NCI-H748 treated with DMSO at 0.1 percent for 48 hours (cell line): ENCODE measurements at regions not wholly inside any gene's neighbourhood (a gene's known extent, or its start where the extent isn't known, plus 50 kb on each side); places are given as distances from the start of the nearest gene placed in this dataset.

Experiments used
- DNase-seq: peaks from one replicate; lab custom pipeline; 2025; lab: John Stamatoyannopoulos, UW

DNA sequence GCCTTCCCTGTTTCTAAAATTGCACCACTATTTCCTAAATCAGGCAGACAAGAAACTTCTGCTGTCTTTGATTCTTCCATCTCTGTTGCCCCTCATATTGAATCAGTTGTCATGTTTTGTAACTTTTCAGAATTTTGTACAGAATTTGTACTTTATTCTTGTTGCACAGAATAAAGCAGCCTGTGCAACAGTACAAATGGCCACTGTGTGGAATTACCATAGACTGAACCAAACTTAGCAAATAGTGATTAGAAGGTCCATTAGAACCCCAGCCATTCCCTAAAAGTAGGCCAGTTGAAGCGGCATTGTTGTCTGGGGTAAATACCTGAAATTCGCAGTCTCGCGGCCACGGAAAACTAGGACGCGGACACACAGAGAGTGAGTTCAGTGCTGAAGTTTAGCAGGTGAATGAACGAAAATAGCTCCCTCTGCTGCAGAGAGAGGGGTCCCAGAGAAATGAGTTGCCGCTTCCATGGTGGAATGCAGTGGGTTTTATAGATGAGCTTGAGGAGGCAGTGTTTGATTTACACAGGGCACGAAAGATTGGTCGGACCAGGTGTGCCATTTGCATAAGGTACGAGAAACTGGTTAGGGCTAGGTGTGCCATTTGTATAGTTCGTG is 71.8 kb downstream of the C4orf33 start:
- DNase-seq, result no peak

GRCh38 chr4:129172181-129172580 is 76.2 kb downstream of the C4orf33 start:
- no peak for DNase-seq

DNA sequence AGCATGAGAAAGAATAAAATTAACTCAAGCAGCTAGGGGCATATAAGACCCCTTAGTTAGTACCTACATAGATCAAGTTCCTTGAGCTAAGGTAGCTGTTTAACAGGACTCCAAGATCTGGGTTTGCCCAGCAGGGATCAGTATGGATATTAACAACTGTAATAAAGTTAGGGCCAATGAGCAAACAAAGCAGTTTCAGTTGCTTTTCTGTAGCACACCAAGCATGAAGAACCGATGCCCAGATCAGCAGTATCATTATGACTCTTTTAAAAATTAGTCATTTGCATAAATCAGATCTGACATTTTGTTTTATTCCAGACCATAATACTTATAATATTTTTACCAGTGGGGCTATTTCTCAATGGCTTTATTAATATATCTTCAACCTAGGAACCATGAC is 80.9 kb downstream of the C4orf33 start:
- DNase-seq, result no peak

DNA sequence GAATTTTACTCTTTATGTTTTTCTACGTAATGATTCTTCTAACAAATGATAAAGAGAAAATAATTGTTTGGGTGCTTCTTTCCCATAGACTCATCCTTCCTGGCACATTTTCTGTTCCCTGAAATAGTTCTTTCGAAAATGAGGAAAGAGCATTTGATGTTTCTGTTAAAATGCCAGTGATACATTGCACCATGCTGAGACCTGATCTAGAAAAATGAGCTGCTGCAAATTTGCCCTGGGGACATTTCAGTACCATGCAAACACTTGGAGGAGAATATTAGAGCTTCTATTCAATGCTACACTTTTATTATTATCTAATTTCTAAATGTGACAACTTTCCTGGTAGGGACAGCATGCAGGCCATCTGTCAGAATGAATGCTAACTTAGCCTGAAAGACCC is 83.3 kb downstream of the C4orf33 start:
- DNase-seq, result no peak

DNA sequence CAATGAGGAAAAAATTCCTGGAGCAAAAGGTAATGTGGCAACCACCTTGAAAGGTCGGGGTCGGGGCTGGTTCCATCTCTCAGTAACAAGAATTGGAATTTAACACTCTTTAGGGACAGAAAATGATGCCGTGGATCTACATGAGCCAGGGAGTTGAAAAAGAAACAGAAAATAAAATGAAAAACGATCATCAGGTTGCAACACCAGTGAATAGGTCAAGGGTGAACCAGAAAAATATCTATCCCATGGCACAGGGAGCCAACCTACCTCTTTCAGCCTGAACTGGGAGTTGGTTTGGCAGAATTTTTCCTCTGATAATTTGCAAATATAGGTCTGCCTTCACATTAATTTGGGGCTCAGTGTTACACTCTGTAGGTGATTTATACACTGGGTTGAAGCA is 93.7 kb downstream of the C4orf33 start:
- no peak for DNase-seq

DNA sequence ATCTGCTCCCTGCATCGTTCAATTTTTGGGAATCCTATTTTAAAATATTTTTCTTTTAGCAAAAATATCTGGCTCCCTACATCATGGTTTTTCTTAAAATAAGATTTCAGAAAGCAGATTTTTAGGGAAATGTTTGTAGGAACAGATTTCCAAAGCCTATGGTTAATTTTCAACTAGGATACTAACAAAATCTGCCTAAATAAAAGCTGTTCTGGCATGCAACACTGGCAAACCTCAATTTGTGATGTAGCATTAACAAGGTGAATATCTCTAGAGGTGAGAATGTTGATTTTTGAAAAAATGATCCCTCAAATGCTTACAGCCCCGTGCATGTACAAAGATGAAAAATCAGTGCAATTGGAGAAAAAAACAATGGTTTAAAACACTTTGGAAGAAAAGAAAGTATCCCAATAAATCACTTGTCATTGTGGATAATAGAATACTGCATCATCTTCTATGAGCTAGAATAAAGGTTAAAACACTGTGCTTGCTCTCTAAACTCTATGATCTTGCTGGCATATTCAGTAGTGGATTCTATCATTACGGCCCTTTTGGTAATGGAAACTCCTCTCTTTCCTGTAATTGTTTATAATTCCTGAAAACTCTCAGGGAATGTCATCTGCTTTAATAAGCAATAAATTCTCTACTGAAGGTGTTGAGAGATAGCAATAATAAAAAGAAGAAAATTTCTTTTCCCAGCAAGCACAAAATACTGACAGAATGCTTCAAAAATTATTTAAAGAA is 97.6 kb downstream of the C4orf33 start:
- DNase-seq, result no peak

GRCh38 chr4:129208481-129208880 is 112.5 kb downstream of the C4orf33 start:
- DNase-seq, result no peak

DNA sequence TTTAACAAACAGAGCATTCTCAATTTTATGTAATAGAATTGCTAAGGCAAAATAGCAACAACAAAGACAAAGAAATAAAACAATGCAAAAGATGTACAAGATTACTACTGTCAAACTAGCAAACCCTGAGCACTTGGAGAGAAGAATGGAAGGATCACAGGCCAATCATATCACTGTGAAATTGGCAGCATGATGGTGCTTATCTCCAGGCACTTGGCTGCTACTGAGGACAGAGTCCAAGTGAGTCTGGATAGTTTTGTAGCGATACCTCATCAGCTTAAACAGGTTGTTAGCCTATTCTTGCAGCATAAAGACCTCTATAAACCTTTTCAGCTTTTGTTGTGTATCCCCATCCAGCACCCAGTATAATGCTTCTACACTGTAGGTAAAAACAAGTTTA is 117.7 kb downstream of the C4orf33 start:
- DNase-seq, result no peak

DNA sequence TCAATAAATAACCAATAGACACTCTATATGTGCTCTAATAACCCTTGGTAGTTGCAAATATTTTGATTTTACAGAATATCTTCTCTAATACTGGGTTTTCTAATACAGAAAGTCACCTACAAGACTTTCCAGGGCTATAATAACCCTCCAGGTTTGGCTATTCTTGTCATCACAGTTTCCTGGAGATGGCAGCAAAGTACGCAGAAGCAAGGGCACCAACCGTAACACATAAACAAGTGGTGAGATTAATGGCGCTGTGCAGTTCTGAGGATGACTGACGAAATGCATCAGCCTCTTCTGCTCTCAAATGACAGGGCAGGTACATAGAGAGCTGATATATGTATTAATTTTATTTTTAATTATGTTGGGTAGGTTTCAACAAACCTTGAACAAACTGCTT is 122.4 kb downstream of the C4orf33 start:
- peak; percentile 33 for DNase-seq

DNA sequence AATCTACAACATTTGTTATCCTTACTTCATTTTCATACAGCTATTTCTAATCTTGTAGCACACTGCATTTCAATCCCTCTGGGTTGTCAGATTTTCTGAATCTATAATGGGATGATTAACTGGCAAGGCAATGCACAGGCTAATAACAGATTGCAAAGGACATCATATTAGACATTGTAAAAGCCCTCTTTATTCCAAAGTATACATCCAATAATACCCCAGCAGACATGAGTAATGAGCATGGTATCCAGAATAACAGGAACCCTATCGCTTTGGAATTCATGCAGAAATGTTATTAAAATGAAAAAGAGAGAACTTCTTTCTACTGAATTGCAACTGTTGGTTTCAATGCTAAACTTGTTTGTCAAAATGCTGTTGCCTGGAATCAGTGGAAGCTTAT is 122.9 kb downstream of the C4orf33 start:
- DNase-seq, result no peak

DNA sequence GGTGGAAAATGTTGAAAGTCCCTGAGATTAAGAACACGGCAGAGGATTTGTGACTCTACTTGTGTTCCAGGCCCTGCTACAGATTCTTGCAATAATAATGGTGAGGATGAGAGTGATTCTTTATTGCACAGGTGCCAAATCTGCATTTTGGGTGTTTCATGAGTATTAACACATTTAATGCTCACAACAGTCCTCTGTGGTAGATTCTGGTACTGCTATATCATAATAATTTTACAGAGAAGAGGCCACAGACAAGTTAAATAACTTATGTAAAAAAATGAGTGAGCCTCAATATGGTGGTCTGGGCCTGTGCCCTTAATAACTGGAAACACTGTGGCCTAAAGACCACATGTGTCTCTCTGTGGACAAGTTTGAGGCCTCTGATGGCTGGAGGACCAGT is 124.3 kb downstream of the C4orf33 start:
- no peak for DNase-seq

DNA sequence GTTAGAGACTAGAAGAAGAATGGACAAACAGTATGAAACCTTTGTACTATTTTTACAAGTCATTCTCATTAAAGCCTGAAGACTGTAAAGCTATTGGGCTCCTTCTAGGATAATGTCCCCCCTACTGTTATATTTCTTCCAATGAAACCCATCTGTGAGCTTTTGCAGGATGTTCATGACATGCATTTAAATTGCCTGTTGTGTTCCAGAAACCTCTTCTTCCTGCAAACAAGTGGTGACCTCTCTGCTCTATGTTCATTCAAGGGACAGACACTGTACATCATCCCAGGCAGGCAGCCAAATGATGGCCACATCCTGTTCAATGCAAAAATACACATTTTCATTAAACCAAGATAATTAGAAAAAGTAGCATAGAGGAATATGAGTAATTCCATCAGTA is 128.0 kb downstream of the C4orf33 start:
- DNase-seq, result peak; percentile 69

DNA sequence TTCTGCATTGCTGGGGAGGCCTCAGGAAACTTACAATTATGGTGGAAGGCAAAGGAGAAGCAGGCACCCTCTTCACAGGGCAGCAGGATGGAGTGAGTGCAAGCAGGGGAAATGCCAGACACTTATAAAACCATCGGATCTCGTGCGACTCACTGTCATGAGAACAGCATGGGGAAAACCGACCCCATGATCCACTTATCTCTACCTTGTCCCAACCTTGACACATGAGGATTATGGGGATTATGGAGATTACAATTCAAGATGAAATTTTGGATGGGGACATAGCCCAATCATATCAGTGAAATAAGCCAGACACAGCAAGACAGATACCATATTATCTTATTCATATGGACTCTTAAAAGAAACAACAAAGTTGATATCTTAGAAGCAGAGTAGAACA is 134.9 kb downstream of the C4orf33 start:
- DNase-seq, result no peak

DNA sequence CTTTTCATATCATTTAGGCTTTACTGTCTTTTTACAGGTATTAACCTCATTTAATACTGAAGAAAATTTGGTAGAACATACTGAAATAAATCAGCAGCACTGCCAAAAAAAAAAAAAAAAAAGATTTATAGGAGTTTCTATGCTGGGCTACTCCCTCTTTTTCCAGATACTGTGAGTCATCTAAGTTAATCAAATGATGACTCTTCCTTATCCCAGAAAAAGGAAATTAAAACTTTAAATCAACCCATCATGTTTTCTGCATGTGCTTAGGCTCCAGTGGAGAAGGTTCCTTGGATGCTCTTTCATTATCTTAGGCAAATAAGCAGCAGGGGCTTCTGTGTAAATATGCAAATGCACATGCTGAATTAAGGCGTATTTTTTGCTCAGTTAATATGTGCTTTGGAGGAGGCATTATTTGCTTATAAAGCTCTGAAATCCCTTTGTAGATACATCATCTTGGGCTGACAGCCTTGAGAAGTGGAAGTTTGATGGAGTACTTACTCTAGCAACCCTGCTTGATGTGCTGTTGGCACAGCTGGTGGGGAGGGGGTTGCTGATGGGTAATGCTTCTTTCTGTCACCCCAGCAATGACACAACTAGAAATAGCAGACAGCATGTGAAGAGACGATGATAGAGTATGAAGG is 136.1 kb downstream of the C4orf33 start:
- no peak for DNase-seq

DNA sequence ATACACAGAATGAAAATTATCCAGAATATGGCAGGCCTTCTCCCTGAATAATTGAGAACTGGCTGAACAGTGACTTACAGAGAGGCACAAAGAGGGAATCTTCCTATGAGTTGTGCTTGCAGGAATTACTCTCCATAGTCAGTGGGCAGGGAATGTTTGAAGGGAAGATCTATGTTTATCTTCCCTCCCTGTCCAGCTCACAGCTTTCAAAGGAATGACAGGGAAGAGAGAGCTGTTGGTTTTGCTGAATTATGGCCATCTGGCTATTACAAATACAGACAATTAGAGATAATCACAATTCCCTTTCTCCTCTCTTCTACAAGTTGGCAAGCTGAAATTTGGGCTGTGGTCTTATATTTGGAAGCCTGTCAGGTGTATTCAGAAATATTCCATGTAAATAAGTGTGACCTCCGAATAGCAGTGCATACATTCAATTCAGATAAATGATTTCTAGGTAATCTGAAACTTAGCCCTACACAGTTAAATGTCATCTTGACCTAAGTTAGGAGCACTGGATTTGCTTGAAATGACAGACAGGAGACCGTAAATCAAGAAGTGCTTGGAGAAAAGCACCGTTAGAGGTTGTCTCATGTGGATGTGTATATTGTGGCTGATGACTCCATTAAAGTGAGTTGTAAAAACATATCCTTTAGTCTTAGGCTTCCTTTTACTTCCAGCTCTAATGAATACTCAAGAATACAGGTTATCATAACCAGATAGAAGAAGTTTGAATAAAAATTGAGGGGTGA is 136.8 kb downstream of the C4orf33 start:
- DNase-seq, result no peak

GRCh38 chr4:129233691-129234090 is 137.7 kb downstream of the C4orf33 start:
- DNase-seq, result no peak

DNA sequence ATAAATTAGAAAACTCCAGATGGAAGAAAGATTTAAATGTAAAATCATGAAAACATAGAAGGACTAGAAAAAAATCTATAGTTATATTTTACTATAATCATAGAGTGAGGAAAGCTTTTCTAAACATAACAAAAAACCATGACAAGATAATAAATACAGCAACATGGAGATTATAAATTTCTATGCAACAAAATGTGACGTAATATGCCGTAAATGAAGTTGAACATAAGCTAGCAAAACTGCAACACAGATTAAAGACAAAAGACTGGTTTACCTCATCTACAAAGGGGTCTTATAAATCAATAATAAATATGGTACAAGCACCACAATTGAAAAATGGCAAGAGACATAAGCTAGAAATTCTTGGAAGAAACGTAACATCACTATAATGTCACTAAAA is 140.4 kb downstream of the C4orf33 start:
- DNase-seq, result no peak

DNA sequence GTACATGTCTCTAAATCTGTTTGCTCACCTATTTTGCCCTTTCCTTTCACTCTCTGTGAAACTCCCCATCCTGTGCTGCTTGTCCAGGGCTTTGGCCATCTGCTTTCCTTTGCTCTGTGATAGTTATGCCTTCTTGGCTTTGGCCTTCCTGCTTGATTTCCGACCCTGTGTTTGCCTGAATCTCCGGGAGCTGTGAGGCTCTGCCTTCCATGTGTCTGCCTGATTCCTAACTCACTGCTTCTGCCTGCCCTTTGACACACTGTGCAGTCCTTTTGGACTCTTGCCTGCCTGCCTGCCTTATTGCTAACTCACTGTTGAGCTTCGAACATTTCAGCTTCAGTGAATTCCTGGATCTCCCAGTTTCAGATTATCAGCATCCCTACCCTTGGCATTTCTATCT is 143.1 kb downstream of the C4orf33 start:
- DNase-seq, result no peak

GRCh38 chr4:129240816-129241215 is 144.9 kb downstream of the C4orf33 start:
- DNase-seq, result peak; percentile 52

DNA sequence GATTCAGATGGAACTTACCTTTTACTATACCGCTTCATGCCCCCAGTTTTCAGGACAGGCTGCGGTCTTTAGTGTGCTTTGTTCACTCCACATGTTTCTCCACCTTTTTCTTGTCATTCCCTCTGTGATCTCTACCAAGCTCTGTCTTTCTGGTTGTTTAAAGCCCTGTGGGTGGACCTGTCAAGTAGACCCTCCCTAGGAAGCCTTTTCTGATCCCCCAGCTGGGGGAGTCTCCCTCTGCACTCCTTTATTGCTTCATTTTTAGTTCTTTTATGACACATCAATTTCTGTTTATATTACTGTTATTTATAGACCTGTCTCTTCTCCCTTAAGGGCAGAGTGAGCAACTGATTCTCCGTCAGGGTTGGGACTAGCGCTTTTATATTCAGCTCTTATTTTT is 150.2 kb downstream of the C4orf33 start:
- DNase-seq, result peak; percentile 31

- DNase-seq, result peak; percentile 99
Measured at GRCh38 chr4:129246910-129247461, 151.0 kb downstream of the C4orf33 start.

DNA sequence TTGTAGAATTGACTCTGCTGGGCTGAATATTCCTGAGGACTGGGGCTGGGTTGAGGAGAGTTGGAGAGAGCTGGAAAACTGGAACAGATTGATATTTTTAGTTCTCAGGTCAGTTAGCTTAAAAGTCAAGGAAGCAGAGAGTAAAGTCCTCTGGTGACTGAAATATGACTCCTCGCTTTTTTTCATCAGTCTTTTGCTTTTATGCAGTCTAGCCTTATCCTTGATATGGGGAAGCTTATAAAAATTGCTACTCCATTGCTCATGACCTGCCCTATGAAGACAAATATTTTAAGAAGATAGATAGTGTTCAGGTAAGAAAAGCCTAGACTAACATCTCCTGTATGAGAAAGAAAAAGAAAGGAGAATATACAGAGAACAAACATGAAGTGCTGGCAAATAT is 152.7 kb downstream of the C4orf33 start:
- no peak for DNase-seq
